Right forelimb (tissue), 1 donor: ENCODE measurements at regions not wholly inside any gene's neighbourhood (a gene's known extent, or its start where the extent isn't known, plus 50 kb on each side); places are given as distances from the start of the nearest gene placed in this dataset.
"Not testable (repeated sequence)": the region's sequence is repeated elsewhere in the genome, so short reads cannot be mapped to it uniquely, and the experiment has no call there.

Experiments
- DNase-seq: peaks from one replicate; pipeline ENCODE4 v3.0.0-alpha.2; 2018

DNA sequence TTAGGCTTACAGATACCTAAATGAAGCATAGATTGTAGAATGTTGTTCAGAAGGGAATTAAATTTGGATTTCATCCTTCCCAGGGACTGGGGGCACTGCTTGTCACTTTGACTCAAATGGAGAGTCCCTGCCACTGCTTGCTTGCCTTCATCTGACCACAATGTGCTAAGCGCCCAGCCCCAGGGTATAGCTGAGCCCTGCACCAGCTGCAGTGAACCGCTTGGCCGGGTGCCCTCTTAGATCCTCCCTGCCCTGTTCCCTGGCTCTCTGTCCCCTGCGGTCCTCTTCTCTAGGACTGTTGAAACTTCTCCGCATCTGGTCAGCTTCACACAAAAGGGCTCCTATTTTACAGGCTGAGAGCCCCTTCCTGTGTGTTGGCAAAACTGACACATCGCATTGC, 170.9 kb downstream of the BCL2L11 start:
- DNase-seq = not testable (repeated sequence)

DNA sequence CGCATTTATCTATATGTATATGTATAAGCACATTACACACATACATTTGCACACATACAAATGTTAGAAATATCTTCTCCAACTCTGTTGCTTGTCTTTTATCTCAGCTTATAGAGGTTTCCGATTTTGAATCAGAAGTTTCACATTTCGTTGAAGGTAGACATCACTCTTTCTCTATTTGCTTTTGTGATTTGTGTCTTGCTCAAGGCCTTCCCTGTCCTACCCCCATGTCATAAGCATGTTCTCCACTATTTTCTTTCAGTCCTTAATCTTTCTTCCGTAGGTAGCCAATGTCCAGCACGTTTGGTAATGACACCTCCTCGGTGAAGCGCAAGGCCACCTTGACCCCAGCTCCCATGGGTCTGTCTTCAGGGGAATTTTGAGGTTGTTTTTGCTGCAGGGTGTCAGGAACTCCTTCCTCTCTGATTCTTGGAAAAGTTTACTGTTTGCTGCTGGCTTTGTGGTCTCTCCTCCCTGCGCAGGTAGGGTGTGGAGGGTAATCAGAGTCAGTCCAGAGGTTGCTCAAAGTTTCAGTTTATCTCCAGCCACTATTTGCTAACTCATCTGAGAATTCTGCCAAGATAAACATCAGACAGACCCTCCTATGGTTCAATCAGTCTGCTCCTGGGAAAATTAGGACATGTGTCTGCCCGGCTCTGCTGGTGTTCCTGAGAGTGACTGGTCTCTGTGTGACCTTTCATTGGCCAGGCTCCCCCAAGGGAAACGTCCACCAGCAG, 171.7 kb downstream of the BCL2L11 start:
- not testable (repeated sequence) for DNase-seq

DNA sequence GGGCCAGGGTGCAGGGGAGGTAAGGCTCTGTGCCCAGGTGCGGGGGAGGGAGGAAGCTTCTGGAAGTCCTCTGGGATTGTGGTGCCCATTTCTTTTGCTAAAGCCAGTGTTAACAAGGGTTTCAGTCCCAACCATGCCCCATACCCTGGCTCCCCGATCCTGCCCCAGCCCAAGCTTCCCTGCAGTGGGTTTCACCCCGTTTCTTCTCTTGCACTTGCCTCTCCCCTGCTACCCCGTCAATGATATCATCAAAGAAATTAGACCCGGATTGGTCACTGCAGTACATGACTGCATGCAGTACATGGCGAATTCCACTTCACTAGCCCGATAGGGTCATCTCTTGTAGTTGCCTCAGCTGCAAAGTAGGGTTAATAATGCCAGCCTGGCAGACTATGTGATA, 174.0 kb downstream of the BCL2L11 start:
- not testable (repeated sequence) for DNase-seq

DNA sequence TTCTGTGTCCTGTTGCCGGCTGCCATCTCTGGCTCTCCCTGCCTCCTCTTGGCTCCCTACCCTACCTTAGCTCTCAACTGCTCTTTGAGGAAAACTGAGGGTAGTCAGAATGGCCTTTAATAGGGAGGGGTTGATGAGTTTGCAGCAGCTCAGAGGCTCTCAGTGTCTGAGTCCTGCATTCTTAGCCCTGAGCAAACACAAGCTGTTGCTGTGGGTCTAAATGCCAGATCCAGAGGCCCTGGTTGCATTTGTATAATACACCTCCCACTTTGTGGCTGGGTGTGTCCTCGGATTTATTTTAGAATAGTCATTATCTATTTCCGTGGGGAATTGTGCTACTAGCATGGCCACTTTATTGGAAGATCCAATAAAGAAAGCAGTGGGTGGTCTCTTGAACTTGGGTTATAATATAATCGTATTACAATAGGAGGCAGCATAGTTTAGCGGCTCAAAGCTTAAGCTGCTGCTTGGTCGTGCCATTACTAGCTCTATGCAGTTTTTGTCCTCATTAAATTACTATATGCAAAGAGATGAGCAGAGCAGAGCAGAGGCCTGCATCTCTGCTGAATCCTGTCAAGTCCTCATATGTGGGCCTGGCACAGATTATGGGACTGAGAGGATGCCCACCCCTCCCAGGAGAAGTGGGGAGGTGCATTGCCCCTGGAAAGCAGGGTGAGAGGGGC, 175.5 kb downstream of the BCL2L11 start:
- DNase-seq = not testable (repeated sequence)

GRCh38 chr2:111297128-111297527, 176.4 kb downstream of the BCL2L11 start:
- DNase-seq = not testable (repeated sequence)

DNA sequence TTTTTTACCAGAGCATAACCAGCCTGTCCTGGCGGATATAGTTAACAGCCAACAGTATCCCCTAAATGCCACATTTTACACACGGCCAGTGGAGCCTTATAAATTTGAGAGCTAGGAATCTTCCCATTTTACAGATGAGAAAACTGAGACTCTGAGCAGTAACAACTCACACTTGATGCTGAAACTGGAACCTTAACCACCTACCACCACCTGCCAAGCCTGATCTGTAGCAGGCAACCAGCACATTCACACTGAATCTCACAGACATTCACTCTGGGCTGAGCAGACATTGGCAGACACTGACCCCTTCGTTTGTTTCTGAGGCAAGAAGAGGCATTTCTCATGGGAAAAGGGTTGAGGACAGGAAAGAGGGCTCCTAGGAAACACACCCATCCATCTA, 178.2 kb downstream of the BCL2L11 start:
- DNase-seq = not testable (repeated sequence)

DNA sequence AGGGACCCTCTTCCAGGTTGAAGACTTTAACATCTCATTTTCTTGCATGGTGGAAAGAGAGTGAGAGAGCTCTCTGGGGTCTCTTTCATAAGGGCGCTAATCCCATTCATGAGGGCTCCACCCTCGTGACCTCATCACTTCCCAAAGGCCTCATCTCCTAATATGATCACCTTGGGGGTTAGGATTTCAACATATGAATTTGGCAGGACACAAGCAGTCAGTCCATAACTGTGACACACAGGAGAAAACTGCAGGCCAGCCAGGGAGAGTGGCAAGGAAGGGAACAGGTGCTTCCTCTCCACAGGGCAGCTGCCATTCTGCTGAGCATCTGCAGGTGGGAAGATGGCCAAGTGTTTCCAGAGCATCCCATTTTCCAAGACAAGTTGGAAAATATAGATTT, 178.9 kb downstream of the BCL2L11 start:
- not testable (repeated sequence) for DNase-seq

GRCh38 chr2:111301677-111302076, 181.0 kb downstream of the BCL2L11 start:
- not testable (repeated sequence) for DNase-seq

DNA sequence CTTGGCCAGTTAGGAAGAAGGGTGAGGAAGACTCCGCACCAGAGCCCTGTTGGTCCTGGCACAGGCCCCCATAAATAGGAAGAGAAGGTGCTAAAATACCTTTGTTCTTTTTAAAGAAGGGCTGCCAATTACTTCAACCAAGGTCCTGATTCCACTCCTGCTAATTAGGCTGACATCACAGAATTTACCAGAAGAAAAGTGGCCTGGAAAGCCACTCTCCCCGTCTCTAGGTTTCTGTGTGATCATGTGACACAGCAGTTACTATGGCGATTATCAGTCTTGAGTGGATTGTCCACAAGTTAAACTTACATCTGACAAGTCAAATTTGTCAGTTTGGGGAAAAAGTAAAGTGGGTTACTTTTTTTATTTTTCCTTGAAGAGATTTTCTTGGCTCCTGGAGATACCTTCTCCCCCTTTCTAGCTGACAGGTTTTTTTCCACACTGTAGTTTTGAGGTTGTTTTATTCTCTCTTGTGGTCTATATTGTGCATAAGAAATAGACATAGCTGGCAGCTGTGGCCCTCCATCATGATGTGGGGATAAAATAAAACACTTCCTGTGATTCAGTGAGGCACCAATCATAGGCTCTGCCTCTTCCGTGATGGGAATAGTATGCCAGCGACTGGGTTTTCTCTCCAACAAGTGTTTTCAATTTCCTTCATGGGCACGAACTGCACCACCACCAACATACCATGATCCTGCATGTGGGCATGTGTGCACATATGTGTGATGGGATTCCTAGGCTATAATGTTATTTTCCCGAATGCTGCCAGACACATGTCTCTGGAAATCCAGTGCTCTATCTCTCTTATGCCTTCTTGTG, 181.9 kb downstream of the BCL2L11 start:
- DNase-seq = not testable (repeated sequence)

GRCh38 chr2:111307302-111307701, 186.6 kb downstream of the BCL2L11 start:
- not testable (repeated sequence) for DNase-seq

DNA sequence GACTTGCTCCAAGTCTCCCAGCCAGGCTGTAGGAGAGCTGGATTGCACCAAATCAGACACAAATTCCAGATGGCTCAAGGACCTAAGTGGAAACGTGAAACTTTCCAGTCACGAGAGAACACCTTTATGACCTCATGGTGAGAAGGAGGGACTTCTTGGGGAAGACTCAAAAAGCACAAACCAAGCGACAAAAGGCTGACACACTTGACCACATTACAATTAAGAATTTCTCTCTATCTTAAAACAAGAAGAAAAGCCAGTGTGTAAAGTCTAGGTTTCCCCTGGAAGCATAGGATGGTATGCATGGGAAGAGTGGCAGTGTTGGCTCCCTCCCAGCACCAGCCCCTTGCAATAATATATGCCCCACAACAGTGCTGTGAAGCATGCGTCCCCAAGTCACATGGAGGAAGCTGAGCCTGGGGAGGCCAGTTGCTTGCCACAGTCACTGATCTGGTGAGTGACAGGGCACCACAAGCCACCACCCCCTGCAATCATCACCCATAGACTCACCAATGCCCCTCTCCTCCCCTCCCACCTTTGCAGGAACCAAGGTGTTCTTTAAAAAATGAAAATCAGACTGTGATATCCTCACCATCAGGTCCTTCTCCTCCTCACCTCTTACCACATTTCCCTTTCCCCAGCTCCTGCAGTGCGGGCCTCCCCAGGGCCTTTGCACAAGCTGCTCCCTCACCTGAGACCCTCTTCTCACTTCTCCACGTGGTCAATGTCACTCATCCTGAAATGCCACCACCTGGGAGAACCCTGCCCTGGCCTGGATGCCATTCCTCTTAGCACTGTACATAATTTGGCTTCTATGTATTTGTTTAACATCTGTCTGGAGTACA, 188.7 kb downstream of the BCL2L11 start:
- DNase-seq = not testable (repeated sequence)

- not testable (repeated sequence) for DNase-seq
Measured at GRCh38 chr2:111310395-111310794, 189.7 kb downstream of the BCL2L11 start.

DNA sequence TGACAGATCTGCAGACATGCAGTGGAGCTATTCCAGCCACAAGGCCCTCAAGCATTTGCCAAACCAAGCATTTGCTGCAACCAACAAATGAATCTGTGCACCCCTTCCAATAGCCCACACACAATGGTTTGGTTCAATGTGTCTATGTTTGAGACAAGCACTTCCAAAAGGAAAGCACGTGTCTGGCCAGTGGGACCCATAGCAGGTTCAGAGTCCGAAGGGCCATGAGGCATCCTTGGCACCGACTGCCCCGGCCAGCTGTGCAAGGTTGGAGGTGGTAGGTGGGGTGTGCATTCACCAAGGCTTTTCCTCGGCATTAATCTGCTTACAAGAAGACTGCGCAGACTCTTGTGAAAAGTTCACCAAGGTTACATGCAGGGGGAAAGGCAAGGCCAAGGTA, 190.9 kb downstream of the BCL2L11 start:
- DNase-seq = not testable (repeated sequence)

DNA sequence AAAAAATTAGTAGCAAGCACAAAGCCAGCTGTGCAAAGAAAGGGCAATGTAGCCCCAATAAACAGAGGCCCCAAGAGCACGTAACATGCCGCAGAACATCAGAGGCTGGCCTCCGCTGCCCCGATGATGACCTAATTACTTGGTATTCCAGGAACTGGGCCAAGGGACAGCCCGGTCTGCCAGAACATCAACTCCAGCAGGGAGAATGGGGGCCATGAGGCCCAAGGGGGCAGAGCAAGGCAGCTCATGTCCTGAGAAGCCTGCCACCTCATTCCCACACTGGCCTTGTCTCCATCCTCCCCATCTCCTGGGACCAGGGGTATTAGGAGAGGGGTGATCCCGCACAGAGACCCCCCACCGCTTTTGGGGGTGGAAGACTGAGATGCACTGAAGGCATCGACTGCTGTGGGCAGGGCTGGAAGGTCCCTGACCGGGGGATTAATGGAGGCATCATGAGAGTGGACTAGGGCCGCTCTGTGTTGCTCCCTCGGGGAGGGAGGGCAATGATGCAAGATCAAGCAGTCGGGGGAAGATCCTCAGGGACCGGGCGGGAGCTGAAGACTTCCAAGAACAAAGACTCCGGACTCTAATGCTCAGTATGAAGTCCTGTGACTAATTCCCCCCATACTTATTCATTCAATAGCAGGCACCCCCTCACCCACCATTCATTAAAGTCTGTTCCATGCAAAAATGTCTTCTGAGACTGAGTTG, 192.3 kb downstream of the BCL2L11 start:
- DNase-seq = peak; percentile 42

DNA sequence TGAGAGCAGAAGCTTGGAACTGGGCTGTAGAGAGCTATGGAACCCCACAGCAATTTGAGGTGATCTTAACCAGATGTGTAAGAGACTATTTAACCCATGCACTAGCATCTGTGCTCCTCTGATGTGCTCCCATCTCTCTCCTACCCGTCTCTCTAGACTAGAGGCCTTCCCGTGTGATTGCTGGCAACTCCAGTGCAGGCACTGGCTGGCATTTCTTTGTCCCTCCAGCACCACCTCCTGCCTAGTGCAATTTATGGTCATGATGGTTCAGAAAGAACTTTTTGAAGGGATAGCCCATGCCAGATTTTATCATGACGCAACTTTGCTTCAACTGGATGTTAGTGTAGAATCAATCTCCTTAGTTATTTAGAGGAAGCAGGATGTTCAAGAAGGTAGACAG, 193.0 kb downstream of the BCL2L11 start:
- not testable (repeated sequence) for DNase-seq

DNA sequence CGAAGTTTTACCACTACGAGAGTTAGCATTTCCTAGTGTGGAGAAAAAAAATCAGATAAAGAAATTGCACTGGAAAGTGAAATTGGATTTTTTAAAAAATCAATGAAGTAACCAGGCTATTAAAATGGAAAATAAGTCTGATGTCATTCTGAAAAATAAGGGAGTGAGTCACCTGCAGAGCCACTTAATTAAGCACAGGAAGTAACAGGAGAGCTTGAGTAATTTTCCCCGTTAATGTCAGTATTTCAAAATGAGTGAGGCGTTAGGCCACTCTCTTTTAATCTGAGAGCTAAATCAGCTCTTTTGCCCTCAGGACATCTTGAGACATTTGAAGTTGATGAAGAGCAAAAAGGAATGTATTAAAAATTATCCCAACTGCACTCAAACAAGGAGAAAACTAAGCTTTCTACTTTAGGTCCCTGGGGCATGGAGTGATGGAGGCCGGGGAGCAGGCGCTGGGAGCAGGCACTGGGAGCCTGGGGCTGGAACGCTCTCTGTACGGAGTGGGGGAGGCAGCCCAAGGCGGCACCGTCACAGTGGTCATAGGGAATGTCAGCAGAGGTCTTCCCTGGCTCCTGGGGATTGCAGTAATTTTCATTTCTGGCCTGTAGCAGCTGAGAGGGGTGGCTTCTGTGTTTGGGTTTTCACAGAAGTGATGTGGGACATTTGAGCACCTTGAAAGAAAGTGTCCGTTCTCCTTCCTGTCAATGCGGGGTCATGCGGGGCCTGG, 194.6 kb downstream of the BCL2L11 start:
- DNase-seq = not testable (repeated sequence)

DNA sequence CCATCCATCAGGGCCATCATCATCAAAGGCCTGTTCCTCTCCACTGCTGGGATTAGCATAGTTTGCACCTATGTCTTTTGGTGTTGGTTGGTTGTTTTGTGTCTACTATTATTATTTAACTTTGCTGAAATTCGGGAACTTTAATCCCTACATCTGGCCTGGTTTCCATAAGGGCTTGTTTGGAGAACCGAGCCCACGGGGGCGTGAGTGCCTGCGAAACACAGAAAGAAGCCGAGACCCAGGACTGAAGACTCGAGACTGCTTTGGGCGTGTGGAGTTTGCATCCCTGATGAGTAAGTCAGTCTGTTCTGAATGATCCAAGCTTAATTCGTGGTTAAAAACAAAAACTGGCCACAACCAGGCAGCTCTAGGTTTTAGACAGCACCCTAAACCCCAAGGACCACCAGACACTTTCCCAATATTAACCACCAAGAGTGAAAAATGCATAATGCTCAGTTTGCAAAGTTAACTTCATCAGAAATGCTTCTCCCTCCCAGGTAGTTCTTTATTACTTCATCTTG, 195.6 kb downstream of the BCL2L11 start:
- DNase-seq = not testable (repeated sequence)

- not testable (repeated sequence) for DNase-seq
Measured at GRCh38 chr2:111316881-111317549, 196.3 kb downstream of the BCL2L11 start.

DNA sequence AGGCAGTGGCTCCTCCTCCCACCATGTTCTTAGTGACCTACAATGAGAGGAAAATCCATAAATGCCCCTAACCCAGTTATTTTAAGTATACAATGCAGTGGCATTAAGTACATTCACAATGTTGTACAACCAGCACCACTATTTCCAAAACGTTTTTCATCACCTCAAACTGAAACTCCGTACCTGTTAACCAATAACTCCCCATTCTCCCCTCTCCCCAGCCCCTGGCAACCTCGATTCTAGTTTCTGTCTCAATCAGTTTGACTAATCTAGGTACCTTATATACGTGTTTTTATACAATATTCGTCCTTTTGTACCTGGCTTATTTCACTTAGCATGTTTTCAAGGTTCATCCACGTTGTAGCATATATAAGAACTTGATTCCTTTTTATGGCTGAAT, 198.8 kb downstream of the BCL2L11 start:
- DNase-seq = not testable (repeated sequence)

- DNase-seq = not testable (repeated sequence)
Measured at GRCh38 chr2:111320264-111320663, 199.6 kb downstream of the BCL2L11 start.
